Neuronal stem cell (in vitro differentiated cells): ENCODE measurements at regions not wholly inside any gene's neighbourhood (a gene's known extent, or its start where the extent isn't known, plus 50 kb on each side); places are given as distances from the start of the nearest gene placed in this dataset. TPM values are rescaled to one million over a fixed set of nuclear protein-coding genes. Genes with fewer than 3 reads are reported as not detected.

Experiments
- DNase-seq: peaks from one replicate; pipeline ENCODE4 v3.0.0-alpha.2; 2013; ENCODE audit warnings: low spot score
- H2AFZ ChIP-seq: one replicate; pipeline ENCODE4 v1.6.1; 2013; ENCODE audit warnings: mild to moderate bottlenecking, low read length, inconsistent platforms
- H2AK5ac ChIP-seq: 2 replicates; pipeline ENCODE4 v1.6.1; 2013; ENCODE audit warnings: low read depth, mild to moderate bottlenecking, inconsistent platforms, low read length, moderate library complexity, mixed read lengths
- H2BK120ac ChIP-seq: 2 replicates; pipeline ENCODE4 v1.6.1; 2013; ENCODE audit warnings: low read depth, mild to moderate bottlenecking, inconsistent platforms, low read length, moderate library complexity, mixed read lengths
- H2BK12ac ChIP-seq: one replicate; pipeline ENCODE4 v1.6.1; 2013; ENCODE audit warnings: low read length, inconsistent platforms
- H2BK15ac ChIP-seq: 2 replicates; pipeline ENCODE4 v1.6.1; 2013; ENCODE audit warnings: mild to moderate bottlenecking, low read length, inconsistent platforms, mixed read lengths
- H2BK5ac ChIP-seq: one replicate; pipeline ENCODE4 v1.6.1; 2013; ENCODE audit warnings: inconsistent platforms, mild to moderate bottlenecking, low read length, moderate library complexity
- H3K14ac ChIP-seq: one replicate; pipeline ENCODE4 v1.6.1; 2013; ENCODE audit warnings: low read length, inconsistent platforms
- H3K18ac ChIP-seq: 2 replicates; pipeline ENCODE4 v1.6.1; 2013; ENCODE audit warnings: low read length, inconsistent platforms
- H3K23ac ChIP-seq: 2 replicates; pipeline ENCODE4 v1.6.1; 2013; ENCODE audit warnings: low read depth, mild to moderate bottlenecking, mixed read lengths, low read length, inconsistent platforms; ENCODE audit not compliant: poor library complexity
- H3K27ac ChIP-seq: replicated peaks from 3 replicates; pipeline ENCODE4 v1.5.1; 2013; ENCODE audit warnings: low read length, inconsistent platforms
- H3K27me3 ChIP-seq, 3 experiments: 2 replicates each; pipeline ENCODE4 v1.6.1; 2013; ENCODE audit warnings: low read length in 3 of 3, mild to moderate bottlenecking in 2 of 3, inconsistent platforms in 1 of 3, low read depth in 1 of 3, mixed read lengths in 1 of 3, moderate library complexity in 1 of 3; ENCODE audit not compliant: control insufficient read depth in 3 of 3, insufficient read depth in 3 of 3
- H3K36me3 ChIP-seq, 2 donors: replicated peaks in 1 of 2; 2 replicates each; pipeline ENCODE4 v1.6.1; 2013; ENCODE audit warnings: low read length in 2 of 2; ENCODE audit not compliant: control insufficient read depth in 2 of 2, insufficient read depth in 2 of 2
- H3K4ac ChIP-seq: 2 replicates; pipeline ENCODE4 v1.6.1; 2013; ENCODE audit warnings: inconsistent platforms, mild to moderate bottlenecking, low read length, moderate library complexity
- H3K4me1 ChIP-seq, 2 donors: 1 replicate in 1 of 2; 2 replicates in 1 of 2; pipeline ENCODE4 v1.6.1; 2013; ENCODE audit warnings: low read length in 2 of 2, low read depth in 1 of 2; ENCODE audit not compliant: control insufficient read depth in 2 of 2, insufficient read depth in 1 of 2
- H3K4me2 ChIP-seq: one replicate; pipeline ENCODE4 v1.6.1; 2013; ENCODE audit warnings: mild to moderate bottlenecking, low read length, inconsistent platforms; ENCODE audit not compliant: insufficient read depth, poor library complexity, severe bottlenecking
- H3K4me3 ChIP-seq, 2 donors: 2 replicates each; pipeline ENCODE4 v1.5.1; 2013; ENCODE audit warnings: low read length in 2 of 2, mild to moderate bottlenecking in 2 of 2, inconsistent platforms in 1 of 2, moderate library complexity in 1 of 2
- H3K79me1 ChIP-seq: one replicate; pipeline ENCODE4 v1.6.1; 2013; ENCODE audit warnings: low read depth, mild to moderate bottlenecking, inconsistent platforms, low read length, moderate library complexity
- H3K9ac ChIP-seq: one replicate; pipeline ENCODE4 v1.6.1; 2013; ENCODE audit warnings: mild to moderate bottlenecking, low read depth, low read length, inconsistent platforms; ENCODE audit not compliant: poor library complexity
- H3K9me3 ChIP-seq, 2 donors: replicated peaks in 1 of 2; 2 replicates each; pipeline versions ENCODE3 to v1.6.1; 2013; ENCODE audit warnings: low read length in 2 of 2, mild to moderate bottlenecking in 2 of 2, inconsistent platforms in 1 of 2, low read depth in 1 of 2, mixed read lengths in 1 of 2, moderate library complexity in 1 of 2; ENCODE audit not compliant: control insufficient read depth in 2 of 2, insufficient read depth in 1 of 2
- H4K8ac ChIP-seq: one replicate; pipeline ENCODE4 v1.6.1; 2013; ENCODE audit warnings: low read depth, mild to moderate bottlenecking, inconsistent platforms, low read length, moderate library complexity
- H4K91ac ChIP-seq: one replicate; pipeline ENCODE4 v1.6.1; 2013; ENCODE audit warnings: low read length, low read depth, mild to moderate bottlenecking, inconsistent platforms; ENCODE audit not compliant: poor library complexity
- WGBS, 2 donors: extraction: QIAGEN DNeasy Blood & Tissue Kit; methylation state at CpG; one replicate each; pipeline ENCODE4 v1.1.7; 2013; ENCODE audit warnings: missing lambda C conversion rate in 2 of 2, mixed read lengths in 1 of 2; ENCODE audit not compliant: insufficient read length in 2 of 2, insufficient replicate concordance in 1 of 2; ENCODE audit errors: extremely low coverage in 2 of 2; 5-methylcytosine and 5-hydroxymethylcytosine counted together
- small RNA-seq: library from polyadenylated mRNA; stranded (forward); fragments of <200 nt; extraction: miRNeasy Mini kit (QIAGEN cat#:217004); gene quantifications from one replicate; pipeline ENCODE3, GENCODE V24; 2013; ENCODE audit not compliant: insufficient read depth

- no peak for DNase-seq
- no peak overlapping the region for H2BK12ac ChIP-seq
Observed at GRCh38 chr15:75149867-75150709, 51.6 kb upstream of the C15orf39 start.

GRCh38 chr15:75151214-75152128 is 50.2 kb upstream of the C15orf39 start:
- peaks cover 2 to 4% of the 10 kb centered on the region in 2 donors for H3K9me3 ChIP-seq
- H3K27ac ChIP-seq = no peak overlapping the region
- H2AFZ ChIP-seq = no peak overlapping the region
- no peak overlapping the region for H2BK120ac ChIP-seq
- no peak overlapping the region for H2AK5ac ChIP-seq
- no peak overlapping the region for H4K8ac ChIP-seq
- H3K4ac ChIP-seq = no peak overlapping the region
- H3K4me2 ChIP-seq = no peak overlapping the region
- no peaks in the 10 kb centered on the region for H3K36me3 ChIP-seq
- H3K14ac ChIP-seq = no peak overlapping the region
- DNase-seq = no peak
- H2BK12ac ChIP-seq = no peak overlapping the region
- H3K23ac ChIP-seq = no peak overlapping the region
- H3K4me1 ChIP-seq = peaks cover 0 to 4% of the 10 kb centered on the region in 2 donors
- no peak overlapping the region for H3K4me3 ChIP-seq
- H3K9ac ChIP-seq = no peak overlapping the region
- H2BK5ac ChIP-seq = no peak overlapping the region
- no peak overlapping the region for H2BK15ac ChIP-seq
- H4K91ac ChIP-seq = no peak overlapping the region
- WGBS, 2 donors = no CpG with 5 or more reads among the region's 5 CpGs
- no peaks in the 10 kb centered on the region for H3K79me1 ChIP-seq
- no peaks in the 10 kb centered on the region for H3K27me3 ChIP-seq
- no peak overlapping the region for H3K18ac ChIP-seq

More at GRCh38 chr15:75149867-75150709, 51.6 kb upstream of the C15orf39 start:
- no peak overlapping the region for H3K4ac ChIP-seq
- no peak overlapping the region for H3K23ac ChIP-seq
- no peak overlapping the region for H2AK5ac ChIP-seq
- H3K79me1 ChIP-seq = peaks cover 3% of the 10 kb centered on the region
- no peaks in the 10 kb centered on the region for H3K36me3 ChIP-seq
- H3K18ac ChIP-seq = no peak overlapping the region
- no peaks in the 10 kb centered on the region for H3K27me3 ChIP-seq
- no peak overlapping the region for H2BK5ac ChIP-seq
- H3K27ac ChIP-seq = no peak overlapping the region
- no peak overlapping the region for H4K91ac ChIP-seq
- peaks cover 0 to 2% of the 10 kb centered on the region in 2 donors for H3K4me1 ChIP-seq
- H3K9ac ChIP-seq = no peak overlapping the region
- no peak overlapping the region for H3K14ac ChIP-seq
- no peak overlapping the region for H3K4me2 ChIP-seq
- H4K8ac ChIP-seq = no peak overlapping the region
- H2AFZ ChIP-seq = no peak overlapping the region
- no CpG with 5 or more reads among the region's 4 CpGs for WGBS, 2 donors
- H3K9me3 ChIP-seq = peaks cover 4 to 7% of the 10 kb centered on the region in 2 donors
- no peak overlapping the region for H2BK120ac ChIP-seq
- H3K4me3 ChIP-seq = no peak overlapping the region
- no peak overlapping the region for H2BK15ac ChIP-seq

Small RNA genes in the stretch of these regions (small RNA-seq; reads per million reads assigned to genes)
- gene RF00017 (not detected), gene RF00601 (not detected)
